Esophagus squamous epithelium (tissue), 4 donors: ENCODE measurements at regions not wholly inside any gene's neighbourhood (a gene's known extent, or its start where the extent isn't known, plus 50 kb on each side); places are given as distances from the start of the nearest gene placed in this dataset.

Experiments used
- CTCF ChIP-seq, 6 experiments: fragments of 450-650 bp in 4 of 6; fragments of 200-600 bp in 2 of 6; sonication (generic) in 2 of 6; IDR thresholded peaks; one replicate each; pipeline ENCODE4 v1.5.1; 2016 to 2019; ENCODE audit warnings: antibody characterized with exemption in 6 of 6, mild to moderate bottlenecking in 4 of 6, moderate library complexity in 4 of 6
- POLR2A ChIP-seq, 4 donors: fragments of 450-650 bp; IDR thresholded peaks; one replicate each; pipeline ENCODE4 v1.6.1; 2017; ENCODE audit warnings: antibody characterized with exemption in 4 of 4, mild to moderate bottlenecking in 4 of 4, moderate library complexity in 3 of 4

- TF ChIP-seq POLR2A (IDR thresholded peaks at IDR 0.05) (no peak), CTCF (IDR thresholded peaks at IDR 0.05) (no peak)
Observed at GRCh38 chr13:108377646-108378206, 108.2 kb downstream of the TNFSF13B start.
